ENCODE measurements at regions not wholly inside any gene's neighbourhood (a gene's known extent, or its start where the extent isn't known, plus 50 kb on each side); places are given as distances from the start of the nearest gene placed in this dataset.

DNA sequence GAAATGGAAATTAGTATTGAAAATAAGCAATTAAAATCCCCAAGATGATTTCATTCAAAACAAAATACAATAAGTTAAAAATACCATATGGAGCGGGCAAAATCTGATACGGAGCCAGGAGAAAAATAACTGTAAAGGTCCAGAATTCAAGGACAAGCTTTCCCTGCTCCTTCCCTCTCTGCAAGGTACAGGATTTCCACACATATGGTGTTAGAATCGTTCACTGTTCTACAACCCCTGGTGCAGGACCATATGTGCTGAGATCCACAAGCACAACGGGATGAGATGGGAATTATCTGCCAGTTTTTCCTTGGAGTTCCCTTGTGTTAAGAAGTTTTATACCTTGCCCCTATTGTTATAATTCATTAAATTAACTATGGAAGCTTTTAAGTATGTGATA is 94.7 kb upstream of the DMAC1 start:
- intact Hi-C loops (cut with DNase I; ENCODE audit: low total_unique reads) = no loop called here
- Histone ChIP-seq H3K27ac (no peak overlapping the region), H3K4me3 (no peak overlapping the region), H3K9me3 (peaks cover 0 to 9% (median 0%) of the 10 kb centered on the region in 4 donors), H3K36me3 (no peaks in the 10 kb centered on the region), H3K27me3 (no peaks in the 10 kb centered on the region), H3K4me1 (peaks cover 0 to 10% (median 0%) of the 10 kb centered on the region in 4 donors)
- TF ChIP-seq POLR2A (IDR thresholded peaks at IDR 0.05) (no peak), EP300 (IDR thresholded peaks at IDR 0.05) (no peak), POLR2AphosphoS5 (IDR thresholded peaks at IDR 0.05) (no peak)
- TF ChIP-seq, protein P1, sequence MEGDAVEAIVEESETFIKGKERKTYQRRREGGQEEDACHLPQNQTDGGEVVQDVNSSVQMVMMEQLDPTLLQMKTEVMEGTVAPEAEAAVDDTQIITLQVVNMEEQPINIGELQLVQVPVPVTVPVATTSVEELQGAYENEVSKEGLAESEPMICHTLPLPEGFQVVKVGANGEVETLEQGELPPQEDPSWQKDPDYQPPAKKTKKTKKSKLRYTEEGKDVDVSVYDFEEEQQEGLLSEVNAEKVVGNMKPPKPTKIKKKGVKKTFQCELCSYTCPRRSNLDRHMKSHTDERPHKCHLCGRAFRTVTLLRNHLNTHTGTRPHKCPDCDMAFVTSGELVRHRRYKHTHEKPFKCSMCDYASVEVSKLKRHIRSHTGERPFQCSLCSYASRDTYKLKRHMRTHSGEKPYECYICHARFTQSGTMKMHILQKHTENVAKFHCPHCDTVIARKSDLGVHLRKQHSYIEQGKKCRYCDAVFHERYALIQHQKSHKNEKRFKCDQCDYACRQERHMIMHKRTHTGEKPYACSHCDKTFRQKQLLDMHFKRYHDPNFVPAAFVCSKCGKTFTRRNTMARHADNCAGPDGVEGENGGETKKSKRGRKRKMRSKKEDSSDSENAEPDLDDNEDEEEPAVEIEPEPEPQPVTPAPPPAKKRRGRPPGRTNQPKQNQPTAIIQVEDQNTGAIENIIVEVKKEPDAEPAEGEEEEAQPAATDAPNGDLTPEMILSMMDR (IDR thresholded peaks at IDR 0.05) = no peak
- 79 to 92% (median 81%) methylated on average over 4 of the region's 4 CpGs for WGBS, 5 donors
- no peak for DNase-seq

DNA sequence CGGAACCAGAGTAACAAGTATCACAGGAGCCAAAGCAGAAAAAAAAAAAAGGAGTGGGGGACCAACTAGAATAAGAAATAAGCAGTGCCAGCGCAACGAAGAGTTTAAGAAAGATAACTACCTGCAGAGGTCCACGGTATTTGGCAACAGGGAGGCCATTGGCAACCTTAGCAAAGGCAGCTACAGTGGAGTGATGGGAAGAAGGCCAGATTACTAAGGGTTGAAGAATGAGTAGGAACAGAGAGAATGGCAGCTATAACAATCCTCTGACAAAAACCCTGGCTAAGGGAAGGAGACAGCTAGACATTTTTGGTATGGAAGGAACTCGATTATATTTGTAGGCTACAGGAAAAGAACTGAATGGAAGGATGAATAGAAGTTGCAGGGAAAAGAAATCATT is 93.4 kb upstream of the DMAC1 start:
- TF ChIP-seq, protein P1 (IDR thresholded peaks at IDR 0.05) = no peak
- TF ChIP-seq EP300 (IDR thresholded peaks at IDR 0.05) (no peak), POLR2A (IDR thresholded peaks at IDR 0.05) (no peak), POLR2AphosphoS5 (IDR thresholded peaks at IDR 0.05) (no peak)
- H3K36me3 ChIP-seq = no peaks in the 10 kb centered on the region
- intact Hi-C loops (cut with DNase I; ENCODE audit: low total_unique reads) = no loop called here
- WGBS, 5 donors = 54 to 87% (median 67%) methylated on average over 5 of the region's 5 CpGs
- peaks cover 0 to 10% (median 0%) of the 10 kb centered on the region in 4 donors for H3K4me1 ChIP-seq
- peaks cover 0 to 9% (median 0%) of the 10 kb centered on the region in 4 donors for H3K9me3 ChIP-seq
- H3K27ac ChIP-seq = no peak overlapping the region
- H3K4me3 ChIP-seq = no peak overlapping the region
- DNase-seq = no peak
- H3K27me3 ChIP-seq = no peaks in the 10 kb centered on the region

DNA sequence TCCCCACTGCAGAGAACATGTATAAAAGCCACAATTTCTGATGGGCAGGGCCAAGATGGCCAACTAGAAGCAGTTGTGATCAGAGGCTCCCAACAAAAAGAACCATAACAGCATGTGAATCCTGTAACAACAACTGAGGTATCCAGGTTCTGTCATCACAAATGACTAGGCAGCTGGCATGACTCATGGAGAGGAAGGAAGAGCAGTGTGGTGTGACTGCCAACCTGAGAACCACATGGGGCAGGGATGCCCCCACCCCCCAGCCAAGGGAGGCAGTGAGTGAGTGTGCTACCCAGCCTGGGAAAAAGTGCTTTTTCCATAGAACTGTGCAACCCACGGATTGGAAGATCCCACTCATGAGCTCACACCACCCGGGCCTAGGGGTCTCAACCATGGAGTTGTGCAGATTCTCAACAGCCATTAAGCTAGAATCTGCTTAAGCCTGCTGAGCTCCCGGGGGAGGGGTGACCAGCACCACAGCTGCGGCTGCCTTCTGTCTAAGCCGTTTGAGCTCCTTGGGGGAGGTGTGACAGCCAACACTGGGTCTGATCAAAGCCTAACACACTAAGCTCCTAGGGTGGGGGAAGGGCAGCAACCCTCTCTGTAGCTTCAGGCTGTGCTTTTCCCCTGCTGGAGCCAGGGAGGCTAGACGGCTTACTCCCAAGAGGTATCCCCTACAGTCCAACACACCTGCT is 80.1 kb upstream of the DMAC1 start:
- H3K27ac ChIP-seq = no peak overlapping the region
- H3K9me3 ChIP-seq = peaks cover 0 to 4% (median 0%) of the 10 kb centered on the region in 4 donors
- intact Hi-C loops (cut with DNase I; ENCODE audit: low total_unique reads) = no loop called here
- H3K4me1 ChIP-seq = no peaks in the 10 kb centered on the region
- TF ChIP-seq POLR2A (IDR thresholded peaks at IDR 0.05) (no peak), POLR2AphosphoS5 (IDR thresholded peaks at IDR 0.05) (no peak), EP300 (IDR thresholded peaks at IDR 0.05) (no peak)
- TF ChIP-seq, protein P1 (IDR thresholded peaks at IDR 0.05) = no peak
- 42 to 52% (median 47%) methylated on average over 3 to 6 of the region's 6 CpGs for WGBS, 5 donors
- DNase-seq = peak in 1 of 2 donors; percentile 45
- H3K27me3 ChIP-seq = no peaks in the 10 kb centered on the region
- H3K4me3 ChIP-seq = no peak overlapping the region
- H3K36me3 ChIP-seq = no peaks in the 10 kb centered on the region

DNA sequence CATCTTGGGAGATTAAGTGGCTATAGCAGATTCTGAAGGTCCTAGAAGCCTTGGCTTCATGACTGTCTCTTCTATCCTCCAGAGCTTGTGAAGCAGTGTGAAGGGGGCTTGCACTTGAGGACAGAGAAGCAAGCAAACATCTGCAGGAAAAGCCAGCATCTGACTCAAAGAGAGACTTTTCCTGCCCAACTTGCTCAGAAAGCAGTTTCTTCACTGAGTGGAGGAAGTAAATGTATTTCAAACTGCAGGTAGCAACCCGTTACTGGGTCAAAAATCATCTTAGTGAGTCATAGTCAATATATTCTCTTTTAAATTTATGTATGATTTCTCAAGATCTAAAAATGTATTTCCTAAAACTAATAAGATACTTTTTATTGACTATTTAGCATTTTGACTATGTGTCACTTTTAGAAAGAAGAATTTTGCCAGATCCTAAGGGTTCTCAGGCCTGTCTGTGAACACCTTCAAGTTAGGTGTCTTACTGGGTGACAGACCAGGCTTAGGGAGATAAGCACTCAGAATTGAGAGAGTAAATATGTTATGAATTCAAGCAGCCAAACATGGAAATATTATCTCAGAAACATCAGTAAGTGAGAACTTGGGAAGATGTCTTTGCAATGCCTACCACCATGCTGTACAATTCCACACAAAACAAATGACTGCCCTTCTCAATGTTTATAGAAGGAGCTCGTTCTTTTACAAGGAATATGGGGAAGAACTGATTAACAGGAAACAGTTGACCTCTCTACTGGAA is 72.6 kb upstream of the DMAC1 start:
- H3K27ac ChIP-seq = no peak overlapping the region
- WGBS, 5 donors = 33 to 51% (median 40%) methylated on average over 2 of the region's 2 CpGs
- no peaks in the 10 kb centered on the region for H3K27me3 ChIP-seq

More for the DNA sequence above, 72.6 kb upstream of the DMAC1 start:
- H3K9me3 ChIP-seq = no peaks in the 10 kb centered on the region
- intact Hi-C loops (cut with DNase I; ENCODE audit: low total_unique reads) = no loop called here
- no peaks in the 10 kb centered on the region for H3K4me1 ChIP-seq
- H3K36me3 ChIP-seq = no peaks in the 10 kb centered on the region
- no peak overlapping the region for H3K4me3 ChIP-seq
- DNase-seq = peak in 1 of 2 donors; percentile 15
- TF ChIP-seq POLR2A (IDR thresholded peaks at IDR 0.05) (no peak), POLR2AphosphoS5 (IDR thresholded peaks at IDR 0.05) (no peak), EP300 (IDR thresholded peaks at IDR 0.05) (no peak)
- TF ChIP-seq, protein P1 (IDR thresholded peaks at IDR 0.05) = no peak
